ENCODE measurements at regions not wholly inside any gene's neighbourhood (a gene's known extent, or its start where the extent isn't known, plus 50 kb on each side); places are given as distances from the start of the nearest gene placed in this dataset.
"Not testable (repeated sequence)": the region's sequence is repeated elsewhere in the genome, so short reads cannot be mapped to it uniquely, and the experiment has no call there.

GRCh38 chr12:84135586-84136279 is 776.9 kb downstream of the SLC6A15 start:
- no peak for DNase-seq (ENCODE audit: low read depth in 2 of 2)

- DNase-seq (ENCODE audit: low read depth in 2 of 2): no peak
These were observed 777.7 kb downstream of the SLC6A15 start for GRCh38 chr12:84134797-84135366.

- DNase-seq (ENCODE audit: low read depth in 2 of 2): no peak
These were observed 781.5 kb downstream of the SLC6A15 start for GRCh38 chr12:84131076-84131475.

- no peak for DNase-seq (ENCODE audit: low read depth in 2 of 2)
These were observed 784.2 kb downstream of the SLC6A15 start for GRCh38 chr12:84128117-84128991.

GRCh38 chr12:84124211-84124610 is 788.4 kb downstream of the SLC6A15 start:
- no peak for DNase-seq (ENCODE audit: low read depth in 2 of 2)

- no peak for DNase-seq (ENCODE audit: low read depth in 2 of 2)
These were observed 795.4 kb downstream of the SLC6A15 start for GRCh38 chr12:84117190-84117589.

GRCh38 chr12:84113666-84114065 is 798.9 kb downstream of the SLC6A15 start:
- DNase-seq (ENCODE audit: low read depth in 2 of 2): no peak

- not testable (repeated sequence) for DNase-seq (ENCODE audit: low read depth in 2 of 2)
These were observed 808.7 kb downstream of the SLC6A15 start for GRCh38 chr12:84103886-84104285.

- DNase-seq (ENCODE audit: low read depth in 2 of 2): not testable (repeated sequence)
These were observed 810.6 kb downstream of the SLC6A15 start for GRCh38 chr12:84101963-84102362.

GRCh38 chr12:84099591-84099990 is 813.0 kb downstream of the SLC6A15 start:
- DNase-seq (ENCODE audit: low read depth in 2 of 2): not testable (repeated sequence)

- DNase-seq (ENCODE audit: low read depth in 2 of 2): no peak
These were observed 820.9 kb downstream of the SLC6A15 start for GRCh38 chr12:84091651-84092050.

GRCh38 chr12:84089356-84089755 is 823.2 kb downstream of the SLC6A15 start:
- no peak for DNase-seq (ENCODE audit: low read depth in 2 of 2)

GRCh38 chr12:84085046-84085445 is 827.6 kb downstream of the SLC6A15 start:
- DNase-seq (ENCODE audit: low read depth in 2 of 2): no peak

GRCh38 chr12:84079626-84080025 is 833.0 kb downstream of the SLC6A15 start:
- DNase-seq (ENCODE audit: low read depth in 2 of 2): no peak

GRCh38 chr12:84077679-84078078 is 834.9 kb downstream of the SLC6A15 start:
- DNase-seq (ENCODE audit: low read depth in 2 of 2): no peak

- no peak for DNase-seq (ENCODE audit: low read depth in 2 of 2)
These were observed 836.6 kb downstream of the SLC6A15 start for GRCh38 chr12:84075991-84076390.

GRCh38 chr12:84073401-84073800 is 839.2 kb downstream of the SLC6A15 start:
- no peak for DNase-seq (ENCODE audit: low read depth in 2 of 2)

GRCh38 chr12:84072961-84073360 is 839.6 kb downstream of the SLC6A15 start:
- no peak for DNase-seq (ENCODE audit: low read depth in 2 of 2)

- DNase-seq (ENCODE audit: low read depth in 2 of 2): no peak
These were observed 842.3 kb downstream of the SLC6A15 start for GRCh38 chr12:84070292-84070691.

GRCh38 chr12:84069699-84070098 is 842.9 kb downstream of the SLC6A15 start:
- DNase-seq (ENCODE audit: low read depth in 2 of 2): no peak

- no peak for DNase-seq (ENCODE audit: low read depth in 2 of 2)
These were observed 843.4 kb downstream of the SLC6A15 start for GRCh38 chr12:84069198-84069597.

GRCh38 chr12:84058136-84058535 is 854.5 kb downstream of the SLC6A15 start:
- no peak for DNase-seq (ENCODE audit: low read depth in 2 of 2)

GRCh38 chr12:84054811-84055210 is 857.8 kb downstream of the SLC6A15 start:
- no peak for DNase-seq (ENCODE audit: low read depth in 2 of 2)
